Vagina (tissue), 2 donors: ENCODE measurements at regions not wholly inside any gene's neighbourhood (a gene's known extent, or its start where the extent isn't known, plus 50 kb on each side); places are given as distances from the start of the nearest gene placed in this dataset.

ENCODE experiments used
- CTCF ChIP-seq, 3 experiments: fragments of 450-650 bp in 2 of 3; fragments of 200-600 bp in 1 of 3; sonication (generic) in 1 of 3; IDR thresholded peaks; one replicate each; pipeline ENCODE4 v1.5.1; 2017 to 2019; ENCODE audit warnings: antibody characterized with exemption in 3 of 3, mild to moderate bottlenecking in 2 of 3, moderate library complexity in 2 of 3
- POLR2AphosphoS5 ChIP-seq, 2 donors: sonication (generic); formaldehyde crosslinking; IDR thresholded peaks; one replicate each; pipeline ENCODE4 v1.9.0; 2017; ENCODE audit warnings: antibody characterized with exemption in 2 of 2, mild to moderate bottlenecking in 2 of 2, low read depth in 1 of 2; ENCODE audit not compliant: insufficient read depth in 1 of 2

- TF ChIP-seq CTCF (IDR thresholded peaks at IDR 0.05) (no peak), POLR2AphosphoS5 (IDR thresholded peaks at IDR 0.05; ENCODE audit: insufficient read depth in 1 of 2, low read depth in 1 of 2) (no peak)
Measured at GRCh38 chr4:97028785-97029184, 1114.5 kb downstream of the STPG2 start.
